Testis (tissue), 2 donors: ENCODE measurements at regions not wholly inside any gene's neighbourhood (a gene's known extent, or its start where the extent isn't known, plus 50 kb on each side); places are given as distances from the start of the nearest gene placed in this dataset.

ENCODE experiments used
- CTCF ChIP-seq, 3 experiments: fragments of 450-650 bp in 2 of 3; fragments of 200-600 bp in 1 of 3; sonication (generic) in 1 of 3; IDR thresholded peaks; one replicate each; pipeline ENCODE4 v1.5.1; 2016 to 2019; ENCODE audit warnings: antibody characterized with exemption in 3 of 3, mild to moderate bottlenecking in 2 of 3, moderate library complexity in 1 of 3
- POLR2A ChIP-seq: fragments of 450-650 bp; IDR thresholded peaks from one replicate; pipeline ENCODE4 v1.6.1; 2017; ENCODE audit warnings: antibody characterized with exemption, mild to moderate bottlenecking, moderate library complexity

- TF ChIP-seq CTCF (IDR thresholded peaks at IDR 0.05) = no peak
- TF ChIP-seq POLR2A = no peak
Measured at GRCh38 chr4:104188301-104188700, 306.4 kb downstream of the CXXC4 start.
